ENCODE measurements at regions not wholly inside any gene's neighbourhood (a gene's known extent, or its start where the extent isn't known, plus 50 kb on each side); places are given as distances from the start of the nearest gene placed in this dataset.

- H3K27me3 ChIP-seq, result no peaks in the 10 kb centered on the region
- no peak for ATAC-seq (ENCODE audit: low FRiP score in 2 of 2)
These were observed 57.9 kb downstream of the FBXO2 start for GRCh38 chr1:11596295-11596694.

GRCh38 chr1:11595285-11595684, 58.9 kb downstream of the FBXO2 start:
- H3K4me3 ChIP-seq, result no peak overlapping the region
- WGBS, 2 donors, result 33 to 44% methylated on average over 4 of the region's 4 CpGs
- TF ChIP-seq POLR2A (IDR thresholded peaks at IDR 0.05) (no peak), POLR2AphosphoS5 (IDR thresholded peaks at IDR 0.05) (no peak), EP300 (IDR thresholded peaks at IDR 0.05) (no peak), CTCF (IDR thresholded peaks at IDR 0.05) (no peak)
- no peaks in the 10 kb centered on the region for H3K36me3 ChIP-seq
- peak overlapping the region in 3 of 4 donors; percentile 54 to 71 (median 58) for H3K27ac ChIP-seq
- ATAC-seq (ENCODE audit: low FRiP score in 2 of 2), result no peak
- no peaks in the 10 kb centered on the region for H3K27me3 ChIP-seq
- no peaks in the 10 kb centered on the region for H3K9me3 ChIP-seq
- H3K4me1 ChIP-seq, result peaks cover 0 to 8% (median 3%) of the 10 kb centered on the region in 4 donors
- DNase-seq, result no peak

More at GRCh38 chr1:11596295-11596694, 57.9 kb downstream of the FBXO2 start:
- peaks cover 0 to 8% (median 3%) of the 10 kb centered on the region in 4 donors for H3K4me1 ChIP-seq
- WGBS, 2 donors, result 71% methylated on average over 9 of the region's 9 CpGs
- H3K27ac ChIP-seq, result peak overlapping the region in 1 of 4 donors; percentile 58
- DNase-seq, result no peak
- TF ChIP-seq POLR2AphosphoS5 (IDR thresholded peaks at IDR 0.05), result no peak
- TF ChIP-seq EP300 (IDR thresholded peaks at IDR 0.05), result no peak
- no peak for TF ChIP-seq POLR2A (IDR thresholded peaks at IDR 0.05)
- TF ChIP-seq CTCF (IDR thresholded peaks at IDR 0.05), result no peak
- no peaks in the 10 kb centered on the region for H3K36me3 ChIP-seq
- no peak overlapping the region for H3K4me3 ChIP-seq
- no peaks in the 10 kb centered on the region for H3K9me3 ChIP-seq

GRCh38 chr1:11594625-11595024, 59.6 kb downstream of the FBXO2 start:
- WGBS, 2 donors, result 77 to 81% methylated on average over 4 of the region's 4 CpGs
- ATAC-seq (ENCODE audit: low FRiP score in 2 of 2), result no peak
- H3K27ac ChIP-seq, result peak overlapping the region in 3 of 4 donors; percentile 54 to 71 (median 56)
- peaks cover 0 to 8% (median 3%) of the 10 kb centered on the region in 4 donors for H3K4me1 ChIP-seq
- H3K27me3 ChIP-seq, result no peaks in the 10 kb centered on the region
- DNase-seq, result no peak
- no peaks in the 10 kb centered on the region for H3K9me3 ChIP-seq
- no peak for TF ChIP-seq POLR2AphosphoS5 (IDR thresholded peaks at IDR 0.05)
- TF ChIP-seq EP300 (IDR thresholded peaks at IDR 0.05), result no peak
- no peak for TF ChIP-seq CTCF (IDR thresholded peaks at IDR 0.05)
- no peak for TF ChIP-seq POLR2A (IDR thresholded peaks at IDR 0.05)
- H3K36me3 ChIP-seq, result no peaks in the 10 kb centered on the region
- no peak overlapping the region for H3K4me3 ChIP-seq

GRCh38 chr1:11594222-11594621, 60.0 kb downstream of the FBXO2 start:
- DNase-seq (no peak), ATAC-seq (ENCODE audit: low FRiP score in 2 of 2) (no peak)
- WGBS, 2 donors, result 18 to 20% methylated on average over 12 of the region's 12 CpGs
- Histone ChIP-seq H3K9me3 (no peaks in the 10 kb centered on the region), H3K4me1 (peaks cover 0 to 8% (median 3%) of the 10 kb centered on the region in 4 donors), H3K27me3 (no peaks in the 10 kb centered on the region), H3K36me3 (no peaks in the 10 kb centered on the region), H3K4me3 (no peak overlapping the region), H3K27ac (peak overlapping the region in 2 of 4 donors; percentile 54 to 71)
- TF ChIP-seq CTCF (IDR thresholded peaks at IDR 0.05) (peak in 1 of 6 experiments; percentile 12), EP300 (IDR thresholded peaks at IDR 0.05) (no peak)

- ATAC-seq (ENCODE audit: low FRiP score in 2 of 2) (no peak), DNase-seq (no peak)
- H3K4me3 ChIP-seq, result no peak overlapping the region
- no peaks in the 10 kb centered on the region for H3K27me3 ChIP-seq
- peaks cover 0 to 8% (median 3%) of the 10 kb centered on the region in 4 donors for H3K4me1 ChIP-seq
- TF ChIP-seq POLR2A (IDR thresholded peaks at IDR 0.05) (no peak), POLR2AphosphoS5 (IDR thresholded peaks at IDR 0.05) (no peak), CTCF (IDR thresholded peaks at IDR 0.05) (no peak), EP300 (IDR thresholded peaks at IDR 0.05) (no peak)
- WGBS, 2 donors, result 75 to 78% methylated on average over 6 of the region's 6 CpGs
- no peaks in the 10 kb centered on the region for H3K9me3 ChIP-seq
- no peaks in the 10 kb centered on the region for H3K36me3 ChIP-seq
- no peak overlapping the region for H3K27ac ChIP-seq
These were observed 61.5 kb downstream of the FBXO2 start for GRCh38 chr1:11592752-11593151.
